BJ (cell line): ENCODE measurements at regions not wholly inside any gene's neighbourhood (a gene's known extent, or its start where the extent isn't known, plus 50 kb on each side); places are given as distances from the start of the nearest gene placed in this dataset.

Experiments
- CTCF ChIA-PET: fragments of 350-600 bp; formaldehyde crosslinking; extraction: SDS; loops from one replicate; lab custom pipeline; 2021; ENCODE audit warnings: antibody characterized with exemption, inconsistent platforms; lab: Yijun Ruan, JAX
- POLR2A ChIA-PET: fragments of 300-600 bp; sonication (Branson Sonifier 250); formaldehyde crosslinking; extraction: SDS; loops from one replicate; lab custom pipeline; 2021; ENCODE audit warnings: antibody characterized with exemption; lab: Charles Lee
- DNase-seq: peaks from one replicate; pipeline ENCODE4 v3.0.0-alpha.2; 2011; ENCODE audit warnings: low read depth
- H3K27me3 ChIP-seq: 2 replicates; pipeline ENCODE4 v1.6.0; 2011; ENCODE audit warnings: low read length; ENCODE audit not compliant: control insufficient read depth, insufficient read depth
- H3K36me3 ChIP-seq: 2 replicates; pipeline ENCODE4 v1.5.1; 2011; ENCODE audit warnings: low read length; ENCODE audit not compliant: control insufficient read depth, insufficient read depth
- H3K4me3 ChIP-seq: 2 replicates; pipeline ENCODE4 v1.5.1; 2011; ENCODE audit warnings: low read depth, mild to moderate bottlenecking, control low read depth, low read length
- CTCF ChIP-seq: IDR thresholded peaks from 2 replicates; pipeline ENCODE4 v1.5.1; 2011; ENCODE audit warnings: low read depth, mild to moderate bottlenecking, control low read depth, inconsistent platforms, low read length, moderate library complexity; ENCODE audit not compliant: insufficient read depth

GRCh38 chr5:112024221-112024620 is 267.2 kb upstream of the NREP start:
- Histone ChIP-seq H3K4me3 (no peak overlapping the region), H3K27me3 (no peaks in the 10 kb centered on the region), H3K36me3 (no peaks in the 10 kb centered on the region)
- ChIA-PET POLR2A (no interaction called here), CTCF (no interaction called here)
- DNase-seq: no peak
- no peak for TF ChIP-seq CTCF

- POLR2A ChIA-PET: no interaction called here
- CTCF ChIA-PET: interaction anchor here (1.1 kb wide), 1 partner anchor 16 kb away, joined by 4 read pairs; no protein-coding TSS in a partner anchor
- H3K36me3 ChIP-seq: no peaks in the 10 kb centered on the region
- H3K27me3 ChIP-seq: no peaks in the 10 kb centered on the region
- no peak for DNase-seq
- H3K4me3 ChIP-seq: no peak overlapping the region
- no peak for TF ChIP-seq CTCF
Observed at GRCh38 chr5:112023766-112024165, 266.8 kb upstream of the NREP start.

GRCh38 chr5:112018846-112019245 is 261.9 kb upstream of the NREP start:
- Histone ChIP-seq H3K4me3 (no peak overlapping the region), H3K36me3 (no peaks in the 10 kb centered on the region), H3K27me3 (no peaks in the 10 kb centered on the region)
- no peak for DNase-seq
- ChIA-PET POLR2A (no interaction called here), CTCF (interaction anchor here (1.0 kb wide), 1 partner anchor 226 kb away, joined by 3 read pairs; no protein-coding TSS in a partner anchor)
- no peak for TF ChIP-seq CTCF

GRCh38 chr5:112016980-112017379 is 260.0 kb upstream of the NREP start:
- TF ChIP-seq CTCF: no peak
- Histone ChIP-seq H3K4me3 (no peak overlapping the region), H3K36me3 (no peaks in the 10 kb centered on the region), H3K27me3 (no peaks in the 10 kb centered on the region)
- CTCF ChIA-PET: interaction anchor here (1.2 kb wide), 1 partner anchor 18 kb away, joined by 3 read pairs; no protein-coding TSS in a partner anchor
- DNase-seq: no peak
- POLR2A ChIA-PET: no interaction called here

- peak; percentile 69 for DNase-seq
- no peaks in the 10 kb centered on the region for H3K36me3 ChIP-seq
- ChIA-PET POLR2A (interaction anchor here (0.9 to 1.1 kb wide), 2 partner anchors 15 to 239 kb away, joined by 4 read pairs; no protein-coding TSS in a partner anchor), CTCF (interaction anchor here (0.5 to 1.0 kb wide), 3 partner anchors 65 to 484 kb away, joined by 3 to 4 read pairs (median 3); no protein-coding TSS in a partner anchor)
- no peak overlapping the region for H3K4me3 ChIP-seq
- H3K27me3 ChIP-seq: no peaks in the 10 kb centered on the region
- no peak for TF ChIP-seq CTCF
Observed at GRCh38 chr5:112014783-112015395, 257.9 kb upstream of the NREP start.
